ENCODE measurements at regions not wholly inside any gene's neighbourhood (a gene's known extent, or its start where the extent isn't known, plus 50 kb on each side); places are given as distances from the start of the nearest gene placed in this dataset.

DNA sequence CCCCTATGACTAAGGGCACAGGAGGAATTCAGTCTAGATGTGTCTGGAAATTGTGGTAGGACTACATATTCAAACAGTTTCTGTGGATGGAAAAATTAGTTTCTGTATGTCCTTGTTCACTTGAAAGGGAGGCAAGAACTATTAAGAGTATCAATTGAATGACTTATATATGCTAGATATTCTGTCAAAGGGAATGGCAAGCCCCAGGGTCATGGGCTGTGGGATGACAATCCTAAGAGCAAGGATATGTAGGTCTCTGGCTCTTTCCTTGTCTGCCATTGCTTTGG is 383.5 kb upstream of the B3GALT2 start:
- CTCF ChIA-PET, result no interaction called here

DNA sequence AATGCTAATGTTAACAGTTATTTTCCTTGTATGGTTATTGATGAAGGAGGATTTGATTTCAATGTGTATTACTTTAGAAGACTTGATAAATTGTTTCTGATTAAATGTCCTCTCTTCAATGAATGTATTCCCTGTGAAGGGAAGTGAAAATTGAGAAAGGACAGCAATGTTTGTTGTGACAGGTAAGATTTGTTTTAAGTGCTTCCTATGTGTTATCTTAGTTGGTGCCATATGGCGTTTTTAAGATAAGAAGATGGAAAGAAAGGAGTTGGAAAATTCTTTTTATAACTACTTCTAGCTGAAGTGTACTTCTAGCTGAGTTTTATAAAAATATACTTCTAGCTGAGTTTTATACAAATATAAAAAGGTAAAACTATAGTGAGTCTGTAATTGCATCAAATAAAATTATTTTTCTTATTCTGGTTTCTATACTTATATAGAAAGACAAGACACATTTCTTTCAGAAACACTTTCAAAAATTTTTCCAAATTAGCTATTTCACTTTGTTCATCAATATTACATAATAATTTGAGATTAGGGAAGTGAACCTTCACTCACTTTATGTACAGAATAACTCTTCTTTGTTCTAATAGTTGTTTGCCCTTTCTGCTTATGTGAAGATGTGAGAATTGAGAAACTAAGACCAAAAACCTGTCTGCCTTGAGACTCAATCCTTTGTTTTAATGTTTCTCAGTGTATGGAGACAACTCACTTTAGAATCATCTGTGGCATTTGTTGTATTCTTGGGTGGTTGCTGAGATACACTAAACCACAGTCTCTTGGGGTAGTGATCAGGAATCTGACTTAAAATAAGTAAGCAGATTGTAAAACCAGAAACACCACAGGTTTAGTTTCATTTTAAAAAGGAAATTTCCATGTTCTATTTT is 382.9 kb upstream of the B3GALT2 start:
- DNase-seq, result no peak
- H3K4me1 ChIP-seq, result no peaks in the 10 kb centered on the region
- Mint-ChIP-seq H3K27ac (ENCODE audit: unreplicated experiment) (no peak overlapping the region), H3K4me1 (ENCODE audit: low read depth, unreplicated experiment) (no peaks in the 10 kb centered on the region), H3K36me3 (ENCODE audit: insufficient read depth, unreplicated experiment) (no peaks in the 10 kb centered on the region), H3K9me3 (ENCODE audit: unreplicated experiment) (no peaks in the 10 kb centered on the region), H3K27me3 (ENCODE audit: insufficient read depth, unreplicated experiment) (peaks cover 2% of the 10 kb centered on the region), H3K4me3 (ENCODE audit: unreplicated experiment) (no peak overlapping the region)
- intact Hi-C loops (cut with micrococcal nuclease; ENCODE audit: unreplicated experiment), result no loop called here
- BruUV-seq (replicated peaks), result no TSS peak
- no peak overlapping the region for H3K4me3 ChIP-seq (ENCODE audit: low read depth, low read length)
- no peaks in the 10 kb centered on the region for H3K36me3 ChIP-seq (ENCODE audit: control insufficient read depth, insufficient read depth, low read length)
- H3K9me3 ChIP-seq, result no peaks in the 10 kb centered on the region
- ChIA-PET POLR2A (no interaction called here), CTCF (no interaction called here)
- no peaks in the 10 kb centered on the region for H3K27me3 ChIP-seq (replicated peaks; ENCODE audit: control insufficient read depth, insufficient read depth, low read length)
- TF ChIP-seq, protein P1, sequence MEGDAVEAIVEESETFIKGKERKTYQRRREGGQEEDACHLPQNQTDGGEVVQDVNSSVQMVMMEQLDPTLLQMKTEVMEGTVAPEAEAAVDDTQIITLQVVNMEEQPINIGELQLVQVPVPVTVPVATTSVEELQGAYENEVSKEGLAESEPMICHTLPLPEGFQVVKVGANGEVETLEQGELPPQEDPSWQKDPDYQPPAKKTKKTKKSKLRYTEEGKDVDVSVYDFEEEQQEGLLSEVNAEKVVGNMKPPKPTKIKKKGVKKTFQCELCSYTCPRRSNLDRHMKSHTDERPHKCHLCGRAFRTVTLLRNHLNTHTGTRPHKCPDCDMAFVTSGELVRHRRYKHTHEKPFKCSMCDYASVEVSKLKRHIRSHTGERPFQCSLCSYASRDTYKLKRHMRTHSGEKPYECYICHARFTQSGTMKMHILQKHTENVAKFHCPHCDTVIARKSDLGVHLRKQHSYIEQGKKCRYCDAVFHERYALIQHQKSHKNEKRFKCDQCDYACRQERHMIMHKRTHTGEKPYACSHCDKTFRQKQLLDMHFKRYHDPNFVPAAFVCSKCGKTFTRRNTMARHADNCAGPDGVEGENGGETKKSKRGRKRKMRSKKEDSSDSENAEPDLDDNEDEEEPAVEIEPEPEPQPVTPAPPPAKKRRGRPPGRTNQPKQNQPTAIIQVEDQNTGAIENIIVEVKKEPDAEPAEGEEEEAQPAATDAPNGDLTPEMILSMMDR (IDR thresholded peaks at IDR 0.05; ENCODE audit: insufficient read depth in 1 of 2, low read depth in 1 of 2, low read length in 1 of 2, severe bottlenecking in 1 of 2, unreplicated experiment in 1 of 2), result no peak

More for the DNA sequence above, 383.5 kb upstream of the B3GALT2 start:
- POLR2A ChIA-PET, result no interaction called here
- no peak overlapping the region for H3K27ac Mint-ChIP-seq (ENCODE audit: unreplicated experiment)
- no peaks in the 10 kb centered on the region for H3K9me3 ChIP-seq
- H3K27me3 Mint-ChIP-seq (ENCODE audit: insufficient read depth, unreplicated experiment), result peaks cover 2% of the 10 kb centered on the region
- H3K4me1 ChIP-seq, result no peaks in the 10 kb centered on the region
- no peaks in the 10 kb centered on the region for H3K36me3 ChIP-seq (ENCODE audit: control insufficient read depth, insufficient read depth, low read length)
- no peak overlapping the region for H3K4me3 ChIP-seq (ENCODE audit: low read depth, low read length)
- no peak overlapping the region for H3K4me3 Mint-ChIP-seq (ENCODE audit: unreplicated experiment)
- TF ChIP-seq, protein P1 (IDR thresholded peaks at IDR 0.05; ENCODE audit: insufficient read depth in 1 of 2, low read depth in 1 of 2, low read length in 1 of 2, severe bottlenecking in 1 of 2, unreplicated experiment in 1 of 2), result no peak
- no TSS peak for BruUV-seq (replicated peaks)
- intact Hi-C loops (cut with micrococcal nuclease; ENCODE audit: unreplicated experiment), result no loop called here
- no peaks in the 10 kb centered on the region for H3K4me1 Mint-ChIP-seq (ENCODE audit: low read depth, unreplicated experiment)
- H3K27me3 ChIP-seq (replicated peaks; ENCODE audit: control insufficient read depth, insufficient read depth, low read length), result no peaks in the 10 kb centered on the region
- no peaks in the 10 kb centered on the region for H3K9me3 Mint-ChIP-seq (ENCODE audit: unreplicated experiment)
- H3K36me3 Mint-ChIP-seq (ENCODE audit: insufficient read depth, unreplicated experiment), result no peaks in the 10 kb centered on the region
- DNase-seq, result no peak

DNA sequence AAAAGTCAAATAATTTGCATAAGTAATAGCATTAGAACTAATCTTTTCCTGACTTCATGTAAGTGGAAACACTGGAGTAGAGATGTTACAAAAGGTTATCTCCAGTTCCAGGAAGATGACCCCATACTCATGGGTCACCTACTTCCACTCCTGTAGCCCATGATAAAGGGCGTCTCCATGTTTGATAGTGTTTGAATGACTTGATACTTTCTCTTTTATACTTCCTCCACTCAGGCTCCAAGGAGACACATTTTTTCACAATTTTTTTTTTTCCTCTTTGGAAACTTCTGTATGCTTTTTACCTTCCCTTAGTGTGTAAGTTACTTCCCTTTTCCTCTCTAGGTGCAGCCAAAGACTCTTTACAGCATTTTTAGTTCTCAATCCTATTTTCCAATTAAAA is 382.1 kb upstream of the B3GALT2 start:
- Mint-ChIP-seq H3K9me3 (ENCODE audit: unreplicated experiment) (no peaks in the 10 kb centered on the region), H3K4me1 (ENCODE audit: low read depth, unreplicated experiment) (no peaks in the 10 kb centered on the region), H3K36me3 (ENCODE audit: insufficient read depth, unreplicated experiment) (no peaks in the 10 kb centered on the region), H3K4me3 (ENCODE audit: unreplicated experiment) (no peak overlapping the region), H3K27me3 (ENCODE audit: insufficient read depth, unreplicated experiment) (peaks cover 2% of the 10 kb centered on the region), H3K27ac (ENCODE audit: unreplicated experiment) (no peak overlapping the region)
- H3K9me3 ChIP-seq, result no peaks in the 10 kb centered on the region
- TF ChIP-seq, protein P1 (IDR thresholded peaks at IDR 0.05; ENCODE audit: insufficient read depth in 1 of 2, low read depth in 1 of 2, low read length in 1 of 2, severe bottlenecking in 1 of 2, unreplicated experiment in 1 of 2), result no peak
- intact Hi-C loops (cut with micrococcal nuclease; ENCODE audit: unreplicated experiment), result no loop called here
- no TSS peak for BruUV-seq (replicated peaks)
- H3K36me3 ChIP-seq (ENCODE audit: control insufficient read depth, insufficient read depth, low read length), result no peaks in the 10 kb centered on the region
- ChIA-PET POLR2A (no interaction called here), CTCF (no interaction called here)
- H3K4me1 ChIP-seq, result no peaks in the 10 kb centered on the region
- H3K4me3 ChIP-seq (ENCODE audit: low read depth, low read length), result no peak overlapping the region
- no peaks in the 10 kb centered on the region for H3K27me3 ChIP-seq (replicated peaks; ENCODE audit: control insufficient read depth, insufficient read depth, low read length)
- no peak for DNase-seq
